NCI-H2227 treated with DMSO at 0.1 percent for 48 hours (cell line): ENCODE measurements at regions not wholly inside any gene's neighbourhood (a gene's known extent, or its start where the extent isn't known, plus 50 kb on each side); places are given as distances from the start of the nearest gene placed in this dataset.

Experiments used
- DNase-seq: peaks from one replicate; lab custom pipeline; 2025; lab: John Stamatoyannopoulos, UW

DNA sequence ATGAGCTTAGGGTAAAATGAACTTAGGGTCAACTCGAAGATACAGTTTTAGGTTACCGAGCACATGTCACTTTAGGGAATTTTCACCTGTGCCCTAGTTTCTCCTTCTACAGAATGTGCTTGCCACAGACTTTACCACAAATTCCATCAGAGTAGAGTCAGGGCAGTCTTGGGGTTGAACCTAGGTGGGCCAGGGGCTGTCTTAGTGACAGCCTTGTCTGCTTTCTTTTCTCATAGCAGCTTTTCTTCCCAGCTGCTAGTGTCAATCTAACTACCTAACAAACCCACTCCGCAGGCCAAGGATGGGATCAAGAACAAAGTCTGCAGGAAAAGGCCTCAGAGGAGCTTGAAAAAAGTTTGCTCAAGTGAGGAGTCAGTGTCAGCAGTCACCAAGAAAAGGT lies 458.1 kb upstream of the CDH18 start:
- DNase-seq: no peak

- no peak for DNase-seq
These were observed 457.4 kb upstream of the CDH18 start for GRCh38 chr5:20445326-20445860.

DNA sequence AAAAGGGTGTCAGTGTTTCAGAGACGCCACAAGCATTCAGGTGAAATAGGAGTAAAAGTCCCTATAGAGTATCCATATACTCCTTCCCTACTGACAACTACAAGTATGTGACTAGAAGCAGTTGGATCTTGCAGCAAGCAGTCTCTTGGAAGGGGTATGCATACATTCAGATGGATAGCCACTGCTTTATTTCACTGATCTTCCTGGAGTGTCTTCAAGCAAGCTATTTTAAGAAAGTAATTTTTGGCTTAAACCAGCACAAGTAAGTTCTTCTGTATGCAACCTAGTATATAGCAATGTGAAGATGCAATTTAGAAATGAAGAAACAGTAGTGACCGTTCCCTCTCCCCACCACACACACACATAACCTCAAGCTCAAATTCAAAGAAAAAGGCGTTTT lies 446.8 kb upstream of the CDH18 start:
- DNase-seq: no peak

DNA sequence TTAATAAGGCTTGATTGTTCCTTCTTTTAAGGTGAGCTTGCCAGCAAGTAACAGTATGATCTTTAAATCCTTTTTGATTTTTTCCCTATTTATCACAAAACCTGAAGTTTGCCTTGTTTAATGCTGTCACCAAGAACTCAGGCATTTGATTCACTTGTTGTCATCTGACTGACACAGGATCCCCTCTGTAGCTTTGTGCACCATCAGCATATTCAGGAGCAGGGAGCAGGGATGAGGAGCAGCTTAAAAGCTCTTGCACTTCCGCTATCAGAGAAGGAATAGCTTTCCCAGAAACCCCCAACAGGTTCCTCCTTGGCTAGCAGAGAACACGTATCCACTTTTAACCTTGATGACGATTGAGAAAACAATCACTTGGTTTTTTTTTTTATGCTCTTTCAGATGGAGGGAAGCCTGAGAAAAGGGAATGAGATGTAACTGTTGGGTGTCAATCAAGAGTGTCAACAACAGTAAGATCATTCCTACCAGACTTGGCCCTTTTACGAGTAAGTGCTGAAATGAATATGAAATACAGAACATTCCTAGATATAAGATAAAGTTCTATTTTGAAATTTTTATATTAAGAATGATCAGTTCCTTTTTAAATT lies 433.1 kb upstream of the CDH18 start:
- DNase-seq: no peak
